OCI-LY1 (cell line): ENCODE measurements at regions not wholly inside any gene's neighbourhood (a gene's known extent, or its start where the extent isn't known, plus 50 kb on each side); places are given as distances from the start of the nearest gene placed in this dataset.

Source experiments
- H2AFZ ChIP-seq: fragments of 200-600 bp; sonication (generic), shearing (Covaris generic); 2 replicates; pipeline ENCODE4 v1.6.0; 2014; ENCODE audit warnings: antibody characterized with exemption, mild to moderate bottlenecking, low read length
- H3F3A ChIP-seq: fragments of 200-600 bp; sonication (generic), shearing (Covaris generic); 2 replicates; pipeline ENCODE4 v1.6.0; 2014; ENCODE audit warnings: mild to moderate bottlenecking, antibody characterized with exemption, low read length, moderate library complexity; ENCODE audit not compliant: insufficient read depth
- H3K27ac ChIP-seq: fragments of 200-600 bp; sonication (generic); 2 replicates; pipeline ENCODE4 v1.5.1; 2014; ENCODE audit warnings: low read length, mixed run types, mild to moderate bottlenecking, low read depth; ENCODE audit not compliant: poor library complexity, severe bottlenecking
- H3K27me3 ChIP-seq: fragments of 200-600 bp; sonication (generic); 2 replicates; pipeline ENCODE4 v1.6.0; 2014; ENCODE audit warnings: antibody characterized with exemption, mild to moderate bottlenecking, low read length, moderate library complexity; ENCODE audit not compliant: insufficient read depth
- H3K36me3 ChIP-seq: fragments of 200-600 bp; sonication (generic); 2 replicates; pipeline ENCODE4 v1.6.1; 2014; ENCODE audit warnings: mild to moderate bottlenecking, antibody characterized with exemption, low read length, moderate library complexity, mixed read lengths; ENCODE audit not compliant: insufficient read depth
- H3K4me1 ChIP-seq: fragments of 200-600 bp; sonication (generic); 2 replicates; pipeline ENCODE4 v1.5.1; 2014; ENCODE audit warnings: mild to moderate bottlenecking, low read length, moderate library complexity; ENCODE audit not compliant: insufficient read depth, severe bottlenecking
- H3K4me2 ChIP-seq: fragments of 200-600 bp; sonication (generic), shearing (Covaris generic); 2 replicates; pipeline ENCODE4 v1.6.1; 2014; ENCODE audit warnings: low read length
- H3K4me3 ChIP-seq: fragments of 200-600 bp; sonication (generic); 2 replicates; pipeline ENCODE4 v1.5.1; 2014; ENCODE audit warnings: low read length, low read depth, mild to moderate bottlenecking, mixed read lengths; ENCODE audit not compliant: poor library complexity, severe bottlenecking
- H3K79me2 ChIP-seq: fragments of 200-600 bp; shearing (Covaris generic); 2 replicates; pipeline ENCODE4 v1.6.1; 2016; ENCODE audit warnings: mixed run types, low read length, mixed read lengths; ENCODE audit not compliant: insufficient read depth
- H3K9ac ChIP-seq: fragments of 200-600 bp; sonication (generic), shearing (Covaris generic); 2 replicates; pipeline ENCODE4 v1.6.1; 2014; ENCODE audit warnings: mild to moderate bottlenecking, low read length, mixed read lengths
- H3K9me2 ChIP-seq: fragments of 200-600 bp; sonication (generic), shearing (Covaris generic); 2 replicates; pipeline ENCODE4 v1.6.1; 2014; ENCODE audit warnings: low read depth, mild to moderate bottlenecking, low read length, mixed read lengths
- H3K9me3 ChIP-seq: fragments of 200-600 bp; shearing (Covaris generic); 2 replicates; pipeline ENCODE4 v1.6.1; 2014; ENCODE audit warnings: low read length, mixed read lengths
- H4K20me1 ChIP-seq: fragments of 200-600 bp; sonication (generic), shearing (Covaris generic); 2 replicates; pipeline ENCODE4 v1.6.0; 2016; ENCODE audit warnings: mild to moderate bottlenecking, low read length; ENCODE audit not compliant: insufficient read depth
- EZH2 ChIP-seq: fragments of 200-600 bp; sonication (generic), shearing (Covaris generic); IDR thresholded peaks from 2 replicates; pipeline ENCODE4 v1.8.0; 2017; ENCODE audit warnings: borderline replicate concordance, mixed run types, mild to moderate bottlenecking, antibody characterized with exemption, low read length, moderate library complexity, mixed read lengths
- TF ChIP-seq, protein P1 (sequence below): fragments of 200-600 bp; sonication (generic), shearing (Covaris generic); IDR thresholded peaks from 2 replicates; pipeline ENCODE4 v1.5.1; 2017; ENCODE audit warnings: mild to moderate bottlenecking, antibody characterized with exemption, low read length, moderate library complexity, mixed read lengths

DNA sequence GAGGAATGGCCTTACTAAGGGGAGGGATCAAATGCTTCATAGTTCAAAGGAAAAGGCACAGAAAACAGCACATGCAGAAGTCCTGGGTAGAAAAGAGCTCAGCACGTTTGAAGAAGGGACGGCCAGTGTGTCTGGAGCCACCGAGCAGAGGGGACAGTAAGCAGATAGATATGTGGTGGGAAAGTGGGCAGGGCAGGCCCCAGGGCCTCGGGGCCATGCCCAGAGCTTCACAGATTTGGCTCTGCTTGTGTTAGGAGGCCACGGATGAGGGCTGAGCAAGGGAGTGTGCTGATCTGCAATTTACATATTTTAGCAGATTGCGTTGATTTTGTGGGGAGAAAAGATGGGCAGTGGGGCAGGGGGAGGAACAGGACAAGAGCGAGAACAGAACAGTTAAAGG is 343.1 kb downstream of the LPIN1 start:
- Histone ChIP-seq H3K9me3 (peaks cover 5% of the 10 kb centered on the region; the same call in 1 of the 2 replicates), H3K79me2 (no peaks in the 10 kb centered on the region), H3K9me2 (no peaks in the 10 kb centered on the region), H3K27me3 (no peaks in the 10 kb centered on the region), H3K27ac (peak overlapping the region; percentile 91), H2AFZ (no peak overlapping the region), H3K36me3 (no peaks in the 10 kb centered on the region), H3K4me1 (peaks cover 51% of the 10 kb centered on the region), H3K4me2 (peak overlapping the region; percentile 28), H3F3A (peaks cover 8% of the 10 kb centered on the region), H3K9ac (peak overlapping the region; percentile 40; the same call in 1 of the 2 replicates), H3K4me3 (no peak overlapping the region), H4K20me1 (no peaks in the 10 kb centered on the region)
- TF ChIP-seq, protein P1, sequence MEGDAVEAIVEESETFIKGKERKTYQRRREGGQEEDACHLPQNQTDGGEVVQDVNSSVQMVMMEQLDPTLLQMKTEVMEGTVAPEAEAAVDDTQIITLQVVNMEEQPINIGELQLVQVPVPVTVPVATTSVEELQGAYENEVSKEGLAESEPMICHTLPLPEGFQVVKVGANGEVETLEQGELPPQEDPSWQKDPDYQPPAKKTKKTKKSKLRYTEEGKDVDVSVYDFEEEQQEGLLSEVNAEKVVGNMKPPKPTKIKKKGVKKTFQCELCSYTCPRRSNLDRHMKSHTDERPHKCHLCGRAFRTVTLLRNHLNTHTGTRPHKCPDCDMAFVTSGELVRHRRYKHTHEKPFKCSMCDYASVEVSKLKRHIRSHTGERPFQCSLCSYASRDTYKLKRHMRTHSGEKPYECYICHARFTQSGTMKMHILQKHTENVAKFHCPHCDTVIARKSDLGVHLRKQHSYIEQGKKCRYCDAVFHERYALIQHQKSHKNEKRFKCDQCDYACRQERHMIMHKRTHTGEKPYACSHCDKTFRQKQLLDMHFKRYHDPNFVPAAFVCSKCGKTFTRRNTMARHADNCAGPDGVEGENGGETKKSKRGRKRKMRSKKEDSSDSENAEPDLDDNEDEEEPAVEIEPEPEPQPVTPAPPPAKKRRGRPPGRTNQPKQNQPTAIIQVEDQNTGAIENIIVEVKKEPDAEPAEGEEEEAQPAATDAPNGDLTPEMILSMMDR, result no peak
- TF ChIP-seq EZH2, result no peak

DNA sequence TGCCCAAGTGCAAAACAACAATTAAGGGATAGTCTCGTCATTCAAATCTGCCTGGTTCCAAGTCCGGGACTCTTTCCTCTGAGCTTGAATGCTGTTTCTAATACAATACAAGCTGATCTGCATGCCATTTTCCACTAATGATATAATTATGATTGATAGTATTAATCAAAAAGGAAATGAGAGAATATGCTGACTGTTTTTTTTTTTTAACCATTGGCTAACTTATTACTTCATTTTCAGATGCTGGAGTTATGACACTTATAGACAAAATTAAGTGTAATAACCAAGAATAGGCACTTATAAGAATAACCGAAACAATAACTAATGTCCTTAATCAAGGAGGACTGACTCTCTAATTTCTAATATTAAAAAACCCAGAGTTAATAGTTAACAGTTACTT is 343.6 kb downstream of the LPIN1 start:
- TF ChIP-seq EZH2, result no peak
- TF ChIP-seq, protein P1, result no peak
- H3K9me2 ChIP-seq, result no peaks in the 10 kb centered on the region
- H3K36me3 ChIP-seq, result no peaks in the 10 kb centered on the region
- H3K27ac ChIP-seq, result peak overlapping the region; percentile 91
- no peak overlapping the region for H3K4me3 ChIP-seq
- peak overlapping the region; percentile 40; the same call in 1 of the 2 replicates for H3K9ac ChIP-seq
- peak overlapping the region; percentile 28 for H3K4me2 ChIP-seq
- H3F3A ChIP-seq, result peaks cover 8% of the 10 kb centered on the region
- peaks cover 5% of the 10 kb centered on the region; the same call in 1 of the 2 replicates for H3K9me3 ChIP-seq
- H3K79me2 ChIP-seq, result no peaks in the 10 kb centered on the region
- no peak overlapping the region for H2AFZ ChIP-seq
- no peaks in the 10 kb centered on the region for H4K20me1 ChIP-seq
- H3K4me1 ChIP-seq, result peaks cover 53% of the 10 kb centered on the region
- H3K27me3 ChIP-seq, result no peaks in the 10 kb centered on the region

DNA sequence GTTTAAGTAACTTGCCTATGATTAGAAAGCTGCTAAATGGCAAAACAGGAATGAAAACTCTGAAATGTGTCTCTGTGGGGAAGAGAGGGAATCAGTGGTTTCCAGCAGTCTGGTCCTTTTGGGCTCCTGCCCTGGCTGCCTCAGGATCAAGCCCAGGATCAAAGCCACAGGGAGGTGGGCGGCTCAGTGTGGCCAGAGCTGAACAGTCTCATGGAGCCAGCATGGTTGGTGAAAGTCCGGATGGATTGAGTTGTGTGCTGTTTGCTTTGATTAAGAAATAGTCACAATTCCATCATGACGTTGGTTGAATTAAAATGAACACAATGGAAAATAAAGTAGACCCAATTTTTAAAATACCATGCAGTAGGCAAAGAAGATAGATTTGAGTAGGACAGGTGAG is 344.2 kb downstream of the LPIN1 start:
- H3K9ac ChIP-seq, result peak overlapping the region; percentile 40; the same call in 1 of the 2 replicates
- no peak overlapping the region for H2AFZ ChIP-seq
- peaks cover 5% of the 10 kb centered on the region; the same call in 1 of the 2 replicates for H3K9me3 ChIP-seq
- peak overlapping the region; percentile 28; the same call in 1 of the 2 replicates for H3K4me2 ChIP-seq
- peak overlapping the region; percentile 91 for H3K27ac ChIP-seq
- H3K79me2 ChIP-seq, result no peaks in the 10 kb centered on the region
- no peak overlapping the region for H3K4me3 ChIP-seq
- no peaks in the 10 kb centered on the region for H3K9me2 ChIP-seq
- no peaks in the 10 kb centered on the region for H3K36me3 ChIP-seq
- no peaks in the 10 kb centered on the region for H4K20me1 ChIP-seq
- peaks cover 8% of the 10 kb centered on the region for H3F3A ChIP-seq
- H3K4me1 ChIP-seq, result peaks cover 58% of the 10 kb centered on the region
- TF ChIP-seq, protein P1, result no peak
- no peak for TF ChIP-seq EZH2
- no peaks in the 10 kb centered on the region for H3K27me3 ChIP-seq
